ENCODE measurements at regions not wholly inside any gene's neighbourhood (a gene's known extent, or its start where the extent isn't known, plus 50 kb on each side); places are given as distances from the start of the nearest gene placed in this dataset.
"Not testable (repeated sequence)": the region's sequence is repeated elsewhere in the genome, so short reads cannot be mapped to it uniquely, and the experiment has no call there.

GRCh38 chr2:71962350-71962749 lies 185.3 kb downstream of the CYP26B1 start:
- Histone ChIP-seq H2BK5ac (ENCODE audit: low read length) (no peak overlapping the region), H3K23ac (ENCODE audit: low read depth, low read length, poor library complexity) (no peak overlapping the region), H3K9ac (ENCODE audit: low read depth, low read length, poor library complexity) (peak overlapping the region; percentile 36), H2BK120ac (ENCODE audit: low read depth, low read length) (no peak overlapping the region), H3K4me3 (ENCODE audit: low read length in 2 of 2) (no peak overlapping the region), H2BK12ac (ENCODE audit: low read length) (no peak overlapping the region), H3K14ac (ENCODE audit: low read length) (no peak overlapping the region), H3K4me1 (ENCODE audit: control insufficient read depth in 2 of 2, insufficient read depth in 1 of 2, low read depth in 1 of 2, low read length in 2 of 2) (no peaks in the 10 kb centered on the region), H3K9me3 (replicated peaks in 1 of 2; ENCODE audit: control insufficient read depth in 2 of 2, insufficient read depth in 1 of 2, low read depth in 1 of 2, low read length in 2 of 2) (peaks cover 0 to 3% of the 10 kb centered on the region in 2 donors), H3K27ac (replicated peaks; ENCODE audit: low read length) (no peak overlapping the region), H3K79me1 (ENCODE audit: low read depth, low read length) (no peaks in the 10 kb centered on the region), H2AK5ac (ENCODE audit: low read depth, low read length) (no peak overlapping the region), H3K18ac (ENCODE audit: low read length) (no peak overlapping the region), H2BK15ac (ENCODE audit: low read length) (no peak overlapping the region), H3K4me2 (ENCODE audit: insufficient read depth, low read length, poor library complexity, severe bottlenecking) (no peak overlapping the region), H4K8ac (ENCODE audit: low read depth, low read length) (no peak overlapping the region), H3K27me3 (ENCODE audit: control insufficient read depth in 3 of 3, insufficient read depth in 3 of 3, low read depth in 1 of 3, low read length in 3 of 3) (peaks cover 0 to 5% (median 0%) of the 10 kb centered on the region in 3 experiments), H4K91ac (ENCODE audit: low read depth, low read length, poor library complexity) (no peak overlapping the region), H2AFZ (ENCODE audit: low read length) (no peak overlapping the region), H3K4ac (ENCODE audit: low read length) (no peak overlapping the region), H3K36me3 (replicated peaks in 1 of 2; ENCODE audit: control insufficient read depth in 2 of 2, insufficient read depth in 2 of 2, low read length in 2 of 2) (no peaks in the 10 kb centered on the region)
- DNase-seq (ENCODE audit: low spot score), result no peak
- no CpG with 5 or more reads among the region's 3 CpGs for WGBS, 2 donors (ENCODE audit: extremely low coverage in 2 of 2, insufficient read length in 2 of 2, insufficient replicate concordance in 1 of 2)

GRCh38 chr2:71961289-71962027 lies 186.2 kb downstream of the CYP26B1 start:
- no CpG with 5 or more reads among the region's 5 CpGs for WGBS, 2 donors (ENCODE audit: extremely low coverage in 2 of 2, insufficient read length in 2 of 2, insufficient replicate concordance in 1 of 2)

GRCh38 chr2:71959494-71959893 lies 188.2 kb downstream of the CYP26B1 start:
- H3K4me2 ChIP-seq (ENCODE audit: insufficient read depth, low read length, poor library complexity, severe bottlenecking), result no peak overlapping the region
- no peak overlapping the region for H3K23ac ChIP-seq (ENCODE audit: low read depth, low read length, poor library complexity)
- no peak overlapping the region for H2AK5ac ChIP-seq (ENCODE audit: low read depth, low read length)
- no peak overlapping the region for H3K18ac ChIP-seq (ENCODE audit: low read length)
- H2BK5ac ChIP-seq (ENCODE audit: low read length), result no peak overlapping the region
- no peaks in the 10 kb centered on the region for H3K79me1 ChIP-seq (ENCODE audit: low read depth, low read length)
- H2AFZ ChIP-seq (ENCODE audit: low read length), result no peak overlapping the region
- H3K27ac ChIP-seq (replicated peaks; ENCODE audit: low read length), result no peak overlapping the region
- no peak overlapping the region for H3K4me3 ChIP-seq (ENCODE audit: low read length in 2 of 2)
- no peak overlapping the region for H3K4ac ChIP-seq (ENCODE audit: low read length)
- no peak overlapping the region for H2BK12ac ChIP-seq (ENCODE audit: low read length)
- DNase-seq (ENCODE audit: low spot score), result no peak
- no peak overlapping the region for H2BK120ac ChIP-seq (ENCODE audit: low read depth, low read length)
- H2BK15ac ChIP-seq (ENCODE audit: low read length), result no peak overlapping the region
- H3K27me3 ChIP-seq (ENCODE audit: control insufficient read depth in 3 of 3, insufficient read depth in 3 of 3, low read depth in 1 of 3, low read length in 3 of 3), result peaks cover 0 to 5% (median 0%) of the 10 kb centered on the region in 3 experiments
- no peak overlapping the region for H3K14ac ChIP-seq (ENCODE audit: low read length)
- no peaks in the 10 kb centered on the region for H3K4me1 ChIP-seq (ENCODE audit: control insufficient read depth in 2 of 2, insufficient read depth in 1 of 2, low read depth in 1 of 2, low read length in 2 of 2)
- H3K9me3 ChIP-seq (replicated peaks in 1 of 2; ENCODE audit: control insufficient read depth in 2 of 2, insufficient read depth in 1 of 2, low read depth in 1 of 2, low read length in 2 of 2), result no peaks in the 10 kb centered on the region
- H4K8ac ChIP-seq (ENCODE audit: low read depth, low read length), result no peak overlapping the region
- H3K36me3 ChIP-seq (replicated peaks in 1 of 2; ENCODE audit: control insufficient read depth in 2 of 2, insufficient read depth in 2 of 2, low read length in 2 of 2), result no peaks in the 10 kb centered on the region
- H4K91ac ChIP-seq (ENCODE audit: low read depth, low read length, poor library complexity), result no peak overlapping the region
- H3K9ac ChIP-seq (ENCODE audit: low read depth, low read length, poor library complexity), result no peak overlapping the region

More at GRCh38 chr2:71961289-71962027, 186.2 kb downstream of the CYP26B1 start:
- Histone ChIP-seq H2BK5ac (ENCODE audit: low read length) (no peak overlapping the region), H2BK12ac (ENCODE audit: low read length) (no peak overlapping the region), H3K27me3 (ENCODE audit: control insufficient read depth in 3 of 3, insufficient read depth in 3 of 3, low read depth in 1 of 3, low read length in 3 of 3) (peaks cover 0 to 5% (median 0%) of the 10 kb centered on the region in 3 experiments), H3K18ac (ENCODE audit: low read length) (no peak overlapping the region), H3K9ac (ENCODE audit: low read depth, low read length, poor library complexity) (no peak overlapping the region), H3K23ac (ENCODE audit: low read depth, low read length, poor library complexity) (no peak overlapping the region), H3K14ac (ENCODE audit: low read length) (no peak overlapping the region), H3K4me2 (ENCODE audit: insufficient read depth, low read length, poor library complexity, severe bottlenecking) (no peak overlapping the region), H2AFZ (ENCODE audit: low read length) (no peak overlapping the region), H3K4ac (ENCODE audit: low read length) (no peak overlapping the region), H3K9me3 (replicated peaks in 1 of 2; ENCODE audit: control insufficient read depth in 2 of 2, insufficient read depth in 1 of 2, low read depth in 1 of 2, low read length in 2 of 2) (peaks cover 0 to 3% of the 10 kb centered on the region in 2 donors), H3K79me1 (ENCODE audit: low read depth, low read length) (no peaks in the 10 kb centered on the region), H3K4me1 (ENCODE audit: control insufficient read depth in 2 of 2, insufficient read depth in 1 of 2, low read depth in 1 of 2, low read length in 2 of 2) (no peaks in the 10 kb centered on the region), H3K27ac (replicated peaks; ENCODE audit: low read length) (no peak overlapping the region), H2AK5ac (ENCODE audit: low read depth, low read length) (no peak overlapping the region), H4K8ac (ENCODE audit: low read depth, low read length) (no peak overlapping the region), H3K4me3 (ENCODE audit: low read length in 2 of 2) (no peak overlapping the region), H2BK15ac (ENCODE audit: low read length) (no peak overlapping the region), H3K36me3 (replicated peaks in 1 of 2; ENCODE audit: control insufficient read depth in 2 of 2, insufficient read depth in 2 of 2, low read length in 2 of 2) (no peaks in the 10 kb centered on the region), H2BK120ac (ENCODE audit: low read depth, low read length) (no peak overlapping the region), H4K91ac (ENCODE audit: low read depth, low read length, poor library complexity) (no peak overlapping the region)
- no peak for DNase-seq (ENCODE audit: low spot score)

- H4K91ac ChIP-seq (ENCODE audit: low read depth, low read length, poor library complexity); H2AK5ac ChIP-seq (ENCODE audit: low read depth, low read length); H3K14ac ChIP-seq (ENCODE audit: low read length); H2BK12ac ChIP-seq (ENCODE audit: low read length); H3K18ac ChIP-seq (ENCODE audit: low read length); H2BK15ac ChIP-seq (ENCODE audit: low read length); H2BK120ac ChIP-seq (ENCODE audit: low read depth, low read length); H3K79me1 ChIP-seq (ENCODE audit: low read depth, low read length); H3K27ac ChIP-seq (replicated peaks; ENCODE audit: low read length); DNase-seq (ENCODE audit: low spot score); H3K36me3 ChIP-seq (replicated peaks in 1 of 2; ENCODE audit: control insufficient read depth in 2 of 2, insufficient read depth in 2 of 2, low read length in 2 of 2); H2BK5ac ChIP-seq (ENCODE audit: low read length); H3K23ac ChIP-seq (ENCODE audit: low read depth, low read length, poor library complexity); H3K9ac ChIP-seq (ENCODE audit: low read depth, low read length, poor library complexity); H4K8ac ChIP-seq (ENCODE audit: low read depth, low read length); H3K4me2 ChIP-seq (ENCODE audit: insufficient read depth, low read length, poor library complexity, severe bottlenecking); H2AFZ ChIP-seq (ENCODE audit: low read length); H3K4me3 ChIP-seq (ENCODE audit: low read length in 2 of 2); H3K4ac ChIP-seq (ENCODE audit: low read length); H3K9me3 ChIP-seq (replicated peaks in 1 of 2; ENCODE audit: control insufficient read depth in 2 of 2, insufficient read depth in 1 of 2, low read depth in 1 of 2, low read length in 2 of 2); H3K4me1 ChIP-seq (ENCODE audit: control insufficient read depth in 2 of 2, insufficient read depth in 1 of 2, low read depth in 1 of 2, low read length in 2 of 2); H3K27me3 ChIP-seq (ENCODE audit: control insufficient read depth in 3 of 3, insufficient read depth in 3 of 3, low read depth in 1 of 3, low read length in 3 of 3): not testable (repeated sequence)
- WGBS, 2 donors (ENCODE audit: extremely low coverage in 2 of 2, insufficient read length in 2 of 2, insufficient replicate concordance in 1 of 2), result no CpG with 5 or more reads among the region's 1 CpG
Measured at GRCh38 chr2:71958426-71958825, 189.2 kb downstream of the CYP26B1 start.

Data from neuronal stem cell (in vitro differentiated cells).